ENCODE measurements at regions not wholly inside any gene's neighbourhood (a gene's known extent, or its start where the extent isn't known, plus 50 kb on each side); places are given as distances from the start of the nearest gene placed in this dataset.
A peak's percentile ranks its signal among the peaks of the same experiment; 100 is the strongest.

GRCh38 chr13:68745502-68745901 is 1362.1 kb upstream of the ATXN8OS start:
- TF ChIP-seq CTCF (IDR thresholded peaks at IDR 0.05) (no peak), REST (IDR thresholded peaks at IDR 0.05; ENCODE audit: insufficient read depth in 1 of 2, low read depth in 2 of 2, low read length in 1 of 2) (no peak), POLR2AphosphoS5 (IDR thresholded peaks at IDR 0.05; ENCODE audit: low read depth, low read length) (peak; percentile 34; the same call in 1 of the 2 replicates), SIN3A (IDR thresholded peaks at IDR 0.05; ENCODE audit: borderline replicate concordance, insufficient read depth, low read depth, low read length) (no peak)
